ENCODE measurements at regions not wholly inside any gene's neighbourhood (a gene's known extent, or its start where the extent isn't known, plus 50 kb on each side); places are given as distances from the start of the nearest gene placed in this dataset.

- intact Hi-C loops (cut with DNase I) = no loop called here
- peak in 1 of 10 donors; percentile 27 for DNase-seq
Observed at GRCh38 chr17:77708049-77708448, 250.5 kb upstream of the TNRC6C start.

GRCh38 chr17:77708936-77709335 lies 249.6 kb upstream of the TNRC6C start:
- intact Hi-C loops (cut with DNase I) = no loop called here

GRCh38 chr17:77709594-77709993 lies 248.9 kb upstream of the TNRC6C start:
- intact Hi-C loops (cut with DNase I) = no loop called here
- no peak for DNase-seq

More at GRCh38 chr17:77708936-77709335, 249.6 kb upstream of the TNRC6C start:
- DNase-seq = peak in 1 of 10 donors; percentile 27

- intact Hi-C loops (cut with DNase I) = no loop called here
- no peak for DNase-seq
Observed at GRCh38 chr17:77712578-77712977, 245.9 kb upstream of the TNRC6C start.

- DNase-seq = no peak
- intact Hi-C loops (cut with DNase I) = no loop called here
Observed at GRCh38 chr17:77716289-77716926, 242.1 kb upstream of the TNRC6C start.

GRCh38 chr17:77717941-77718668 lies 240.4 kb upstream of the TNRC6C start:
- intact Hi-C loops (cut with DNase I) = no loop called here
- DNase-seq = peak in 1 of 10 donors; percentile 18

- DNase-seq = no peak
- intact Hi-C loops (cut with DNase I) = no loop called here
Observed at GRCh38 chr17:77718669-77718961, 239.9 kb upstream of the TNRC6C start.

GRCh38 chr17:77719806-77720205 lies 238.7 kb upstream of the TNRC6C start:
- intact Hi-C loops (cut with DNase I) = no loop called here
- peak in 1 of 10 donors; percentile 21 for DNase-seq

GRCh38 chr17:77720946-77721845 lies 237.3 kb upstream of the TNRC6C start:
- intact Hi-C loops (cut with DNase I) = no loop called here
- DNase-seq = peak in 1 of 10 donors; percentile 31

GRCh38 chr17:77721846-77722160 lies 236.7 kb upstream of the TNRC6C start:
- intact Hi-C loops (cut with DNase I) = no loop called here
- no peak for DNase-seq

GRCh38 chr17:77722366-77722765 lies 236.1 kb upstream of the TNRC6C start:
- intact Hi-C loops (cut with DNase I) = no loop called here
- DNase-seq = peak in 1 of 10 donors; percentile 61

- DNase-seq = peak in 5 of 10 donors; percentile 42 to 92 (median 64)
- intact Hi-C loops (cut with DNase I) = no loop called here
Observed at GRCh38 chr17:77723071-77723908, 235.2 kb upstream of the TNRC6C start.

GRCh38 chr17:77723909-77724875 lies 234.3 kb upstream of the TNRC6C start:
- intact Hi-C loops (cut with DNase I) = no loop called here
- peak in 1 of 10 donors; percentile 65 for DNase-seq

- intact Hi-C loops (cut with DNase I) = no loop called here
Observed at GRCh38 chr17:77724876-77725615, 233.5 kb upstream of the TNRC6C start.

GRCh38 chr17:77725846-77726245 lies 232.7 kb upstream of the TNRC6C start:
- peak in 1 of 10 donors; percentile 55 for DNase-seq
- intact Hi-C loops (cut with DNase I) = no loop called here

More at GRCh38 chr17:77724876-77725615, 233.5 kb upstream of the TNRC6C start:
- peak in 1 of 10 donors; percentile 79 for DNase-seq

GRCh38 chr17:77726549-77727006 lies 231.9 kb upstream of the TNRC6C start:
- DNase-seq = peak in 1 of 10 donors; percentile 52
- intact Hi-C loops (cut with DNase I) = no loop called here

- peak in 1 of 10 donors; percentile 52 for DNase-seq
- intact Hi-C loops (cut with DNase I) = no loop called here
Observed at GRCh38 chr17:77727037-77727615, 231.4 kb upstream of the TNRC6C start.

GRCh38 chr17:77728474-77728795 lies 230.1 kb upstream of the TNRC6C start:
- DNase-seq = peak in 1 of 10 donors; percentile 35
- intact Hi-C loops (cut with DNase I) = no loop called here
